ENCODE measurements at regions not wholly inside any gene's neighbourhood (a gene's known extent, or its start where the extent isn't known, plus 50 kb on each side); places are given as distances from the start of the nearest gene placed in this dataset.

DNA sequence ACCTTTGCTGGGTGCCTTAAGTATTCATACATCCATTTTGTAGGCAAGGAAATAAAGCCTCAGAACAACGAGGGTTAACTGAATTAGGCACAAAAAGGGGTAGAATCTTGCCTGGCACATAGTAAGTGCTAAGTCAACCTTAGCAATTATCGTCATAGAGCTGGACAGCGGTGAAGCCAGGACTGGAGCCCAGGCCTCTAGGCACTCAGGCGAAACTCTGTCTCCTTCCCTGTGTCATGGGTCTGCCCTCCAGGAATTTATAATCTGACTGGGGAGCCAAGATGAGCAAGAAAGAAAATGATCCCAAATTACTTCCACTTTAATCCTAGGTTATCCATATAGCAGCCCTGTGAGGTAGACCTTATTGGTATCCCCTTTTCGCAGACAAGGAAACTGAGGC, 61.4 kb downstream of the KATNIP start:
- TF ChIP-seq POLR2A (IDR thresholded peaks at IDR 0.05; ENCODE audit: low read depth, low read length) (no peak), RAD21 (IDR thresholded peaks at IDR 0.05; ENCODE audit: low read length) (no peak), CEBPB (IDR thresholded peaks at IDR 0.05; ENCODE audit: low read depth, low read length) (no peak), NFE2L2 (IDR thresholded peaks at IDR 0.05; ENCODE audit: low read depth, low read length) (no peak), FOS (IDR thresholded peaks at IDR 0.05; ENCODE audit: low read depth, low read length) (no peak), RFX5 (IDR thresholded peaks at IDR 0.05; ENCODE audit: low read depth, low read length) (no peak), MXI1 (IDR thresholded peaks at IDR 0.05; ENCODE audit: borderline replicate concordance, low read depth, low read length) (no peak), SMC3 (IDR thresholded peaks at IDR 0.05; ENCODE audit: low read depth, low read length) (no peak)
- TF ChIP-seq, protein P1, sequence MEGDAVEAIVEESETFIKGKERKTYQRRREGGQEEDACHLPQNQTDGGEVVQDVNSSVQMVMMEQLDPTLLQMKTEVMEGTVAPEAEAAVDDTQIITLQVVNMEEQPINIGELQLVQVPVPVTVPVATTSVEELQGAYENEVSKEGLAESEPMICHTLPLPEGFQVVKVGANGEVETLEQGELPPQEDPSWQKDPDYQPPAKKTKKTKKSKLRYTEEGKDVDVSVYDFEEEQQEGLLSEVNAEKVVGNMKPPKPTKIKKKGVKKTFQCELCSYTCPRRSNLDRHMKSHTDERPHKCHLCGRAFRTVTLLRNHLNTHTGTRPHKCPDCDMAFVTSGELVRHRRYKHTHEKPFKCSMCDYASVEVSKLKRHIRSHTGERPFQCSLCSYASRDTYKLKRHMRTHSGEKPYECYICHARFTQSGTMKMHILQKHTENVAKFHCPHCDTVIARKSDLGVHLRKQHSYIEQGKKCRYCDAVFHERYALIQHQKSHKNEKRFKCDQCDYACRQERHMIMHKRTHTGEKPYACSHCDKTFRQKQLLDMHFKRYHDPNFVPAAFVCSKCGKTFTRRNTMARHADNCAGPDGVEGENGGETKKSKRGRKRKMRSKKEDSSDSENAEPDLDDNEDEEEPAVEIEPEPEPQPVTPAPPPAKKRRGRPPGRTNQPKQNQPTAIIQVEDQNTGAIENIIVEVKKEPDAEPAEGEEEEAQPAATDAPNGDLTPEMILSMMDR (conservative IDR thresholded peaks at IDR 0.05; ENCODE audit: low read depth, low read length): no peak
- TF ChIP-seq, protein P2, sequence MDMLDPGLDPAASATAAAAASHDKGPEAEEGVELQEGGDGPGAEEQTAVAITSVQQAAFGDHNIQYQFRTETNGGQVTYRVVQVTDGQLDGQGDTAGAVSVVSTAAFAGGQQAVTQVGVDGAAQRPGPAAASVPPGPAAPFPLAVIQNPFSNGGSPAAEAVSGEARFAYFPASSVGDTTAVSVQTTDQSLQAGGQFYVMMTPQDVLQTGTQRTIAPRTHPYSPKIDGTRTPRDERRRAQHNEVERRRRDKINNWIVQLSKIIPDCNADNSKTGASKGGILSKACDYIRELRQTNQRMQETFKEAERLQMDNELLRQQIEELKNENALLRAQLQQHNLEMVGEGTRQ (IDR thresholded peaks at IDR 0.05; ENCODE audit: low read depth, low read length): no peak

Measured in IMR-90 (cell line).